ENCODE measurements at regions not wholly inside any gene's neighbourhood (a gene's known extent, or its start where the extent isn't known, plus 50 kb on each side); places are given as distances from the start of the nearest gene placed in this dataset.

DNA sequence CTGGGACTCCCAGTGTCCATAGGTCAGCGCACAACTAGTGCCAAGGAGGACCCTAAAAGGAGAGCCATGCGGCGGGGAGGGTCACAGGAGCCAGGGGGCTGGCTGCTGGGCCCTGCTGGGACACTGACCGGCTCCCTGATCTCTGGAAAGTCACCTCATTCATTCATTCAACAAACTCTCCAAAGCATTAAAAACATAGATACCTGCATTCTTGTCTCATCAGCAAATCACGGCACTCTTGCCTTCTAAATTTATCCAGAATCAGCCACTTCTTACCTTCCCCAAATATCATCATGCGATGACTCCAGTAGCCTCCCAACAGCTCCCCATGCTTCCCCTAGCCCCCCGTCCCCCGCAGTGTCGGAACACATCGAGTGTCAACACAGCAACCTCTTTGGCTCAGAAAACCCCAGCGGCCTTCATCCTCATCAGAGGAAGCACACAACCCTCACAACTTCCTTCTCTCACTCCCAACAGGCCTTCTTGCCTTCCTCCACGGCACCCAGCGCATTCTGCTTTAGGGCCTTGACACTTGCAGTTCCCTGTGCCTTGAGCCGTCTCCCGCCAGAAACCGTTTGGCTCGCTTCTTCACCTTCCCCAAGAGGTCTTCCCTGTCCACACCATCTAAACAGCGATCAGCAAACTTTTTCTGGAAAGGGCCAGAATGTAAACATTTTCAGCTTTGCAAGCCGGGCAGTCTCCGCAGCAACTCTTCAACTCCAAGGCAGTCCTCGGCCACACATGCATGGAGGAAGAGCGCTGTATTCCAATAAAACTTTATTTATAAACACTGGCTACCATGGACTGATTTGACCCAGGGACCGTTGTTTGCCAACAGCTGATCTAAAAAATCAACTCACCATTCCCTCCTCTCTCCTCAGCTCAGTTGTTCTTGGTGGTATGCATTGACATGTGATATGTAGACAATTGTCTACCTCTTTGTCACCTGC lies 119.5 kb upstream of the TNRC6C start:
- DNase-seq (ENCODE audit: low read depth) = no peak

DNA sequence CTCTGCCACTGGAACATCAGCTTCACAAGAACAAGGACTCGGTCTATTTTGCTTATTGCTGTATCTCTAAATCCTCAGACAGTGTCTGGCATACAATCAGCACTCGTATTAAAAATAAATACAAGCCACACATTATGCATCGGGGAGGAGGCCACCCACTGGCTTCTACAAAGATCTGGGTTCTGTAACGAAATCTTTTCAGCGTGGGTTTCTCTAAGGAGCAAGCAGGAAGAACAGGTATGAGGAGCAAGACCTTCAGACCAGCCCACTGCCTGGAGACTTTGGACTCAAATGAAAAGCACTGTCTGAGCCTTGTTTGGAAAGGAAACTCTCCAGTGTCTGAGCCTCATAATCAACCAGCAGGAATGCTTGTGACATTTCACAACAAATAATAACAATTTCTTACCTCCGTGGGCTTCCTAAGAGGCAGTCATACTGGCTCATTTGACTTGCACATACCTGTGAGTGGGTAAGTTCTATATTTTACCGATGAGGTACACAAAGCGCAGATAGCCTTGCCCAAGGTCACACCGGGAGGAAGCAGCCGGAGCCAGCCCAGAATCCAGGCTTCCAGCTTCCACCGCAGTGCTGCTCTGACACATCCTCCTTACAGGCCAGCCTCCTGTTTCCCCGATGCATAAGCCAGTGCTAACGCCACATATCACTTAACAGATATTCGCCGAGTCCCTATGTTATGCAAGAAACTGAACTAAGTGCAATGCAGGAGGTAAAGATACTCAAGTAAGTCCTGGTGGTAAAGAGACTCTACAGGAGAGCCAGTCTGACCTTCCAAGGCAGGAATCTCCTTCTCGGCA lies 118.6 kb upstream of the TNRC6C start:
- no peak for DNase-seq (ENCODE audit: low read depth)

DNA sequence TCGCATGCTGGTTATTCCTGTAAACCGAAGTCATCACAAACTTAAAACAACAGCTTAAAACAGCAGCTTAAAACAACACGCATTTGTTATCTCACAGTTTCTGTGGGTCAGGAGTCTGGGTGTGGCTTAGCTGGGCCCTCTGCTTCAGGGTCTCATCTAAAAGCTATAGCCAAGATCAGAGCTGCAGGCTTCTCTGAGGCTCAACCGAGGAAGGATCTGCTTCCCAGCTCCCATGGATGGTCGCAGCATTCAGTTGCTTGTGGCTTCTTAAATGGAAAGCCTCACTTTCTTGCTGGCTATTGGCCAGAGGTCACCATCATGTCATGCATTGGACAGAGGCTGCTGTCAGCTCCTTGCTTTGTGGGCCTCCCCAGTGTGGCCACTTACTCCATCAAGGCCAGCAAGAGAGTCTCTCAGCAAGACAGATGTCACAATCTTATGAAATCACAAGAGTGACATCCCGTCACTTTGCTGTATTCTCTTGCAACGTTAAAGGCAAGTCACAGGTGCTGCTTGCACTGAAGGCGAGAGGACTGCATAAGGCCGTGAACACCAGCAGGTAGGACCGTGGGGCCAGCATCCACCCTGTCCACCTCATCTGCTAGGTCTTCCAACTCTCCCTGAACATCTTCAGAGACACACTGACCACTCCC lies 117.9 kb upstream of the TNRC6C start:
- DNase-seq (ENCODE audit: low read depth) = no peak

DNA sequence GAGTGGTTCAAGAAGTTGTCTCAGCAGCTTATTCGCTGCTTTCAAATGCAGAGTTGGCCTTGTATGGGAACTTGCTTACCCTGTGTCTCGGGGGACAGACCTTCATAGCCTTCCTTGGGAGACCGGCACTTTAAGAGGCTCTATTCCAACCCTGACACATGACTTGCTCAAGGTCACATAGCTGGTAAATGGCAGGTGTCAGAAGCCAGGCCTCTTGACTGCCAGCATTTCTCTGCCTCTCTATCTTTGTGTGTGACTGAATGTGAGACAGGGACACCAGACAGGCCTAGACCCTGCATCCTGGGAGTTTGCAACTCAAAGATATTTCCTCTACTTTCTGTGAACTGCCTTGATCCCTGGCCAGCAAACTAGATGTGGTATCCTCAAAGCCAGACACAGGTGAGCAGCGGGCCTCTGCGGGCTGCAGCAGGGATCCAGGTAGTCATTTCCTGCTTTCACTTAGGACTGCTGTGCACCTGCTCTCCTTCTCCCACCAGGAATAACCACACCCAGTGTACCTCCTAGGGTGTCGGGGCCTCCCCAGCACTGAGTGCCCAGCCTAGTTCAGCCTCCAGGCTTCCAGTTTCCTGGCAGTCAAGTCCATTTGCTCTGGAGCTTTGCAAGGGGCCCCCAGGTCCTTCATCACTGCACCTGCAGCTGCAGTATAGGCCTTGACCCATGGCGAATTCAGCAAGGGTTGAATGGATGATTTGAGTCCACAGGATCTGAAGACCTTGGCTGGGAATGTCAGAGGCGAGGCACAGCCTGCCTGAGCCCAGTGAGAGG lies 116.6 kb upstream of the TNRC6C start:
- DNase-seq (ENCODE audit: low read depth) = no peak

DNA sequence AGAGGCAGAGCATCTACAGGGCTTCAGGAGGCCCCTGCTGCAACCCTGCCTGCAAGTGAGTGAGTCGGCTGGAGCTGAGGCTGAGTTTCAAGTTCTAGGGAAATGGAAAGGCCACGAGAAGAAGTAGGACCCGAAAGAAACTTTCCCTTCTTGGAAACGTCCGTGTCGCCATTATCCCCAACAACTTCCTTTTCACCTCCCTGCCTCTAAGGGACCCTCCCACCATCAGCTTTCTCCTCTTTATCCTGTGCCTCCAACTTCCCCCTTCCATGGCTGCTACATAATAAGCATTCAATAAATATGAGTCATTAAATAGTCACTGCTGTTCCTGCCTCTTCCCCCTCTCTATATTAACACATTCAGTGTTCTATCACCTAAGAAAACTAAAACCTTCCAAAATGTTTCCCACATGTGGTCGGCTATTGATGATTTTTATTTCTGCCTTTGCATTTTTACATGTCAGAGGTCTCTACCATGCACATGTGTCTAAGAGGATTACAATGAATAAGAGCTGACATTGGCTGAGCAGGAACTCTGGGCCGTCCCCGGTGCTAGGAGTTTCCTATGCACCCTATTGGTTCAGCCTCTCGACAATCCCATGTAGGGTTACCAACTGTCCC lies 115.9 kb upstream of the TNRC6C start:
- DNase-seq (ENCODE audit: low read depth) = peak; percentile 32

DNA sequence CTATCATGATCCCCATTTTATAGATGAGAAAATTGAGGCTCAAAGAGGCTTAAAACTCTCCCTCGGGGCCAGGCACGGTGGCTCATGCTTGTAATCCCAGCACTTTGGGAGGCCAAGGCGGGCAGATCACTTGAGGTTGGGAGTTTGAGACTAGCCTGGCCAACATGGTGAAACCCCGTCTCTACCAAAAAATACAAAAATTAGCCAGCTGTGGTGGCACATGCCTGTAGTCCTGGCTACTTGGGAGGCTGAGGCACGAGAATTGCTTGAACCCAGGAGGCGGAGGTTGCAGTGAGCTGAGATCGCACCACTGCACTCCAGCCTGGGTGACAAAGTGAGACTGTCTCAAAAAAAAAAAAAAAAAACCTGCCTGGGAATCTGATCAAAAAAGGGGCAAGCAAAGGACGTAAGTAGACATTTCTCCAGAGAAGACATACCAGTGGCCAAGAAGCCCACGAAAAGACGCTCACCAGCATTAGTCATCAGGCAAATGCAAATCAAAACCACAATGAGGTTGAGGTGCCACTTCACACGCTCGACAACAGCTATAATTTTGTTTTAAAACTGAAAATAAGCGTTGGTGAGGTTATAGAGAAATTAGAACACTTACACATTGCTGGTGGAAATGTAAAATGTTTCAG lies 115.1 kb upstream of the TNRC6C start:
- DNase-seq (ENCODE audit: low read depth) = peak; percentile 66

DNA sequence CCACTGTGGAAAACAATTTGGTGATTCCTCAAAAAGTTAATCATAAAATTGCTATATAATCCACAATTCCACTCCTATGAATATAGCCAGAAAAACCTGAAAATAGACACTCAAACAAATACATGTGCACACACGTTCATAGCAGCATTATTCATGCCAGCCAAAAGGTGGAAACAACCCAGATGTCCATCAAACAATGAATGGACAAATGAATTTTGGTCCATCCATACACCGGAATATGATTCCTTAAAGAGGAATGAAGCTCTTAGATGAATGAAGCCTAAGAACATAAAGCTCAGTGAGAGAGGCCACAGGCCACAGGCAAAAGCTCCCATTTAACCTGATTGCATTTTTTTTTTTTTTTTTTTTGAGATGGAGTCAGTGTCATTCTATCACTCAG lies 114.6 kb upstream of the TNRC6C start:
- no peak for DNase-seq (ENCODE audit: low read depth)

DNA sequence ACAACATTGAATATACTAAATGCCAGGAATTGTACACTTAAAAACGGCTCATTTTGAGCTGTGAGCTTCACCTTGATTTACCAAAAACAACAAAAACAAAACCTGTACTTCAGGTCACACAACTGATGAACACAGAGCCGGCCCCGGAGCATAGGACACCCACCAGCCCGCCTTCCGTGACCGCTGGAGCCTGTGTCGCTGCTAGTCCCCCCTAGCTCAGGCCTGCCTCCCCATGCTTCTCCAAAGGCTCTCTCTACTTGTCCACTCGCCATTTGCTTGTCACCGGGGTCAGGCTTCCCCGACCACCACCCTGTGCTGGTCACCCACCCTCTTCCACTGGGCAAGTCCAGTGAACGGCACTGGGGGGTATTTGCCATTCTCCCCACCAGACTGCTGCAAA lies 113.8 kb upstream of the TNRC6C start:
- no peak for DNase-seq (ENCODE audit: low read depth)

DNA sequence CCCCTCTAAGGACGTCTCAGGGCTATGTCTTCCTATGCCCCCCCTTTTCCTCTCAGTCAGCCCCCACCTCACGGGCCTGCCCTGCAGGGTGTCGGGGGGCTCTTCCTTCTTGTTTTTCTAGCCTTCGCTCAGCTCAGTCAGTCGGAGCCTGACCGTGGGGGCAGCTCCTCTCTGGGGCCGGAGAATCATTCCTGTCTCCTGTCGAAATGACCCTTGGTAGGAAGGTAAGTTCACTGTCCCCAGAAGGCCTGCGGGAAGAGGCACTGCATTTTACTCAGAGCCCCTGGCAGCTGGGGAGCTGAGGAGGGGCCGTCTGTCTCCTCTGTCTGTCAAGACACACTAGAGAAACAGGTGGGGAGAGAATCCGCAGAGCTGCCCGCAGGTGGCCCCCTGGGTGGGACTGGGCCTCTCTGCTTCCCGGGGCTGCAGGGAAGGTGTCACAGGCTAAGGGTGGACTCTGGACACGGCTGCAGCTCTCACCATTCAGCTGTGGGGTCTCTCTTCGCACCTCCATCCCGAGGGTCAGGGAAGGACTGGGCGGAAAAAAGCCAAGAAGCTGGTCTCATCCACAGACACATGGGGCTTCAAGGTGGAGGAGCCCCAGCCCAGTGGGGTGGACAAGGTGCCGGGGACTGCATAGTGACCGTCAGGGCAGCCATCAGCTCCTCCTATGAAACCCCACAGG lies 112.8 kb upstream of the TNRC6C start:
- no peak for DNase-seq (ENCODE audit: low read depth)

DNA sequence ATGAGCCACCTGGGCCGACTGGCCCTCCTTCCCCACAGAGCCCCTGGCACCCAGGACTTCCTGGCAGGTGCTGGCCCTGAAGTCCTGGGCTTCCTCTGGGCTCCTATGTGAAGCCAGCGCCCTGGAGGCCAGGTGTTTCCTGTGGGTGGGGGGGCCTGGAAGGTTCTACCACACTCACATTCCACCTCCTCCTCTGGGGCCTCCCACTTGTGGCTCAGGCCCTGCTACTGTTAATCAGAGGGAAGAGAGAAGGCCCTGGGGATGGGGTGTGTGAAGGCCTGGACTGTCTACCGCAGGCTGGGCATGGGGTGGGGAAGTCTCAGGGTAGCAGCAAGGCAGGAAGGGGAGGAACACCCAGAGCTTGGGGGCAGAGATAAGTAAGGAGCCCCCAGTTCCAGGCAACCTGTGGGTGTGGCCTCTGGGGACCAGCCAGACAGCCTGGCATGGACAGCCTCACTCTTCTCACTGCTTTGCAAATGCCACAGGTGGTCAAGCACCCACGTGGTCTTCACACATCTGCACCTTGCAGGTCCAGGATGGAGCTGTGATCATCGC lies 111.9 kb upstream of the TNRC6C start:
- no peak for DNase-seq (ENCODE audit: low read depth)

DNA sequence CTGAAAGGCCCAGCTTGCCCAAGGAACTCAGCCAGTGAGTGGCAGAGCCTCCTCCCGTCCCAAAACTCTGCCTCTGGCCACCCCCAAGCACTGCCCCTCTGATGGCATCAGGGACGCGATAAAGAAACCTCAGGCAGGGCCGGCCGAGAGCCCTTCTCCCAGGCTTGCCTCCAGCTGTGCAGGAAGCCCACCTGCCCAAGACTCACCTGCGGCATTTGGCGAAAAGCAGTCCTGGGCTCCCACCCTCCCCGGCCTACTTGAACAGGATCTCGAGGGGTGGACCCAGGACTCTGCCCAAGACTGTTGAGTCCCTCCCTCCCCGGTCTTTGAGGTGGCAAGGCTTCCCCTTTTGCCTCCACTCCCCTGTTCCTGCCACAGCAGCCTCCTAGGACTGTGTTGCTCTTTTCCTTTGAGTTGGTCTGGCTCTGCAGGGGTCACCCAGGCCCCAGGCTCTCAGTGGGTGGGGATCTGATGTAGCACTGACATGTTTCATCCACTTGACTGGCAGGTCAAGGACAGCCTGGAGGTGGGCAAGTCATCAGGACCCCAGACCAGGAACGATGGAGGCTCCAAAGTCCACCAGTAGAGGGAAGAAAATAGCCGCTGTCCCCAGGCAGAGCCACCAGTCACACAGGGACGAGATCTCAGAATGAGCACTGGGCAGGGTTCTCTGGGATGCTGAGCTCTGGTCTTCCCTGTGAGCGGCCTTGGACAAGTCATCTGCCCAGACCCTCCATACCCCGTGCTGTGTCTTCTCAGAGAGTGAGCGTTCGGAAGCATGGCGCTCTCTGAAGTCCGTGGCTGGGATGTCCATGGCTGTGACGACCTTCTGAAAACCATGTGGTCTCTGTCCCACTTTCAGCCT lies 111.0 kb upstream of the TNRC6C start:
- no peak for DNase-seq (ENCODE audit: low read depth)

DNA sequence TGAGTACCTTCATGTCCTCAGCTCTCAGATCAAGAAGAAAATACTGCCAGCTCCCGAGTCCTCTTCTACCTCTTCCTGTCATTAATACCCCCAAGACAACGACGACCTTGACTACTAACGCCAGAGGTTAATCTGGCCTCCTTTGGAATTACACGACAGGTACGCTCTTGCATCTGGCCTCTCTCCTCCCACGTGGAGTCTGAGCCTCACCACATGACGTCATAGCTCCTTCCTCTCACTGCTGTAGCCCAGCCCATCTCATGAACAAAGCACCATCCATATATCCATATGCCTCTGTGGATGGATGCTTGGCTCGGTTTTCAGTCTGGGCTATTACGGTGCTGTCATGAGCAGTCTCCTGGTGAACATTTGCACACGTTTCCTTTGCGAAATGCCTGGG lies 110.2 kb upstream of the TNRC6C start:
- DNase-seq (ENCODE audit: low read depth) = no peak

DNA sequence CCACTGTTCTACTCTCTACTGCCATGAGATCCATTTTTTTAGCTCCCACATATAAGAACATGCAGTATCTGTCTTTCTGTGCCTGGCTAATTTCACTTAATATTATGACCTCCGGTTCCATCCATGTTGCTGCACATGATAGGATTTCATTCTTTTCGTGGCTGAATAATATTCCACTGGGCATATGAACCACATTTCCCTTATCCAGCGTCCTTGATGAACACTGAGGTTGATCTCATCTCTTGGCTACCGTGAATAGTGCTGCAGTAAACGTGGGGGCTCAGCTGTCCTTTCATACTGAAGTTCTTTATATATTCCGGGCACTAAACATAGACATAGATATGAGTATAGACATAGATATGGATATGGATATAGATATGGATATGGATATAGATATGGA lies 109.3 kb upstream of the TNRC6C start:
- no peak for DNase-seq (ENCODE audit: low read depth)

DNA sequence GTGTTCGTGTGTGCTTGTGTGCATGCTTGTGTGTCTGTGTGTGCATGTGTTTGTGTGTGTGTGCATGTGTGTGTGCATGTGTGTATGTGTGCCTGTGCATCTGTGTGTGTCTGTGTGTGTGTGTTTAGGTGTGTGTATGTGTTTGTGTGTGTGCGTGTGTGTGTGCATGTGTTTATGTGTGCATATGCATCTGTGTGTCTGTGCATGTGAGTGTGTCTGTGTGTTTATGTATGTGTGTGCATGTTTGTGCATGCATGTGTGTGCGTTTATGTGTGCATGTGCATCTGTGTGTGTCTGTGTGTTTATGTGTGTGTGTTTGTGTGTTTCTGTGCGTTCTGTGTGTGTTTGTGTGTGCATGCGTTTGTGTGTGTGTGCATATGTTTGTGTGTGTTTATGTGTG lies 106.6 kb upstream of the TNRC6C start:
- no peak for DNase-seq (ENCODE audit: low read depth)

DNA sequence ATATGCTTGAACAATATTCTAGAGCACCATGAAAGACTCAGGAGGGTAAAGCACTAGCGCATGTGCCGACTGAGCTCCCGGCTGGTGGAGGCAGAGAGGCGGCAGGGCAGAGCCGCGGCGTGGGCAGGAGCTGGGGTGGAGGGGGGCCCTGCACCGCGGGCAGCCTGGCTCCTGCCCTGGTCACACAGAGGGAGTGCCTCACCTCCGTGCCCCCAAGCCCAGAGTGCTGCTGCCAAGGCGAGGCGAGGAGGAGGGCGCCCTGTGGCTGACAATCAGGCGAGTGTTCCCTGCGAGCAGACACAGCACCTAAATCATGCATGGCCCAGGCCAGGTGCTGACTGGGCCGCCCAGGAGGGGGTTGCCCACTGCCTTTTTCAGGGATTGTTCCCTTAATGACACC lies 105.8 kb upstream of the TNRC6C start:
- DNase-seq (ENCODE audit: low read depth) = no peak

DNA sequence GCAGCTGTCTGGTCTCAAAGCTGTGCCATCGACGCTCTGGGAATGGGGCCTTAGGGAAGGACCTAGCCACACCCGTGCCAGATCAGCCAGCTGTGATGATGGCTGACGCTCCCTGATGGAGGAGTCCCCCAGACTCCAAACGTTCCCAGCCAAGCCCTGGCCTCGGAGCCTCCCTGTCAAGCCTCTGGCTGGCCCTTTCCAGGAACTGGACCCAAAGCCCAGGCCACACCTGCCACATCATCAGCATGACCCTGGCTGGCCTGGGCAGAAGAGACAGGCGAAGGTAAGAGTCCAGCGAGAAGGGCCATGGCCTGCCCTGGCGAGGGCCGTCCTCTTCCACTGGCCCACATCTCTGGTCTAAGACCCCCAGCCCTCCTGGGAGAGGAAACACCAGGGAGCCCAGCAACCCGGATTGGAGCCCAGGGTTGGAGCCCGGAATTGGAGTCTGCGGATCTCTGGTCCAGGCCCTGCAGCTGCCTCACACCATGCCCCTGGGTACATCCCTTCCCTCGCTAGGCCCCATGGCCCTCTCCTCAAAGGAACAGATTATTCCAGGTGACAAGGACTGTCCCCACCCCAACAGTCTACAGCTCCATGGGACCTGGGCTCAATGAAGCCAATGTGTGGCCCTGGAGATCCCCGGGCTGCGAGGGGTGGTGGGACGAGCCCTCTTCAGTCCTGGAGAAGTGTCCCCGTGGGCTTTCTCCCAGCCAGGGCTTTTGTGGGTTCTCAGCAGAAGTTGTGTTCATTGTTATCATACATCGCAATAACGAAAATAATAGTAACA lies 105.1 kb upstream of the TNRC6C start:
- no peak for DNase-seq (ENCODE audit: low read depth)

DNA sequence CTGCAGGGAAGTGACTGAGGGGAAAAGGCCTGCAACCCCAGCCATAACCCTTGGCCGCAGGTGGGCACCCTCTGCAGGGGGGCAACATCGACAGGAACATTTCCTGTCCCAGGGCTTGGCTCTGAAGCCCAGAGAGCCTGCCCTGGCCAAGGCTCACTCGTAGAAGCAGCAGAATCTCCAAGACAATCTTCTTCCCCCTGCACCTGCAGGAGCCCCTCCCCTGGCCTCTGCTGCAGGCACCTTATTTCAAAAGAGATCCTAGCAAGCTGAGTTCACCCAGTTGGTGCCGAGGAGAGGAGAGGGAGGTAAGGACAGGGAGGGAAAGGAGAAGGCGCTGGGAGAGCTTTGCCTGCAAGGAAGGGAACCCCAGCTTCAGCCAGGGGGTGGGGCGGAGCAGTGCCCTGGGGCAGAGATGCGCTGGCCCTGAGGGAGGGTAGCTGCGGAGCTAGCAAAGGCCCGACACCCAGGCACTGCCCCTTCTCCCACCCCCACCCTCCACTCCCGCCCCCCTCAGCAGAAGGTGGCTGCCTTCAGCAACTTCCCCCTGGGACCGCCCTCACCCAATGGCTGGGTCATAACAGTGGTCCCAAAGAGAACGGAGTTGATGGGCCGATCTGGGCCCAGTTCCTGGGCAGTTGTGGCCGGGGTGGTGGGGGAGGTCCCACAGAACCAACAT lies 104.3 kb upstream of the TNRC6C start:
- no peak for DNase-seq (ENCODE audit: low read depth)
